ENCODE measurements at regions not wholly inside any gene's neighbourhood (a gene's known extent, or its start where the extent isn't known, plus 50 kb on each side); places are given as distances from the start of the nearest gene placed in this dataset.

DNA sequence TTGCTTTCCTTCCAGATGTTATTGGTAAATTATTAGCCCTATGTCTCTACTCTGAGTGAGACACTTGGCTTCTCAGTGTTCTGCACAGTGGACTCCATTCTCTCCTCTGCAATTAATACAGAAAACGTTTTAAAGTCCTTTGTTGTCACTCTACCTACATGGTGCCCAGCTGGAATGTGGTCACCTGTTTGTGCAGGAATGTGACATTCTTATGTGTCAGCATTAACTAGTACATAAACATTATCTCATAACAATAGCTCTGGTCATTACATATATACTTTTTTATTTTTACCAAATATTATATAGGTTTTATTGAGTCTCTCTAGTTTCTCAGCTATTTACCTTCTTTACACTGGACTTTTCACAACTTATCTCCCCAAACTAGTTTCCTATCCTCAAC lies 147.0 kb upstream of the KCNMB2 start:
- no peaks in the 10 kb centered on the region for H3K36me3 ChIP-seq (replicated peaks in 1 of 2; ENCODE audit: control extremely low read depth in 1 of 2, control insufficient read depth in 1 of 2, extremely low read depth in 1 of 2, insufficient read depth in 2 of 2, low read length in 1 of 2)
- no peaks in the 10 kb centered on the region for H3K4me1 Mint-ChIP-seq
- no peak overlapping the region for H3K9ac ChIP-seq (ENCODE audit: low read length)
- H3K27me3 Mint-ChIP-seq, result no peaks in the 10 kb centered on the region
- ChIA-PET POLR2A (no interaction called here), CTCF (no interaction called here)
- no peak overlapping the region for H2AFZ ChIP-seq (ENCODE audit: insufficient read depth, low read depth, low read length, poor library complexity, severe bottlenecking)
- intact Hi-C loops (cut with micrococcal nuclease), result no loop called here
- H3K27me3 ChIP-seq (replicated peaks in 1 of 4; ENCODE audit: control extremely low read depth in 1 of 4, control insufficient read depth in 3 of 4, insufficient read depth in 4 of 4, low read length in 3 of 4), result no peaks in the 10 kb centered on the region
- 60% methylated on average over 1 of the region's 1 CpG for WGBS (ENCODE audit: insufficient coverage)
- H3K4me3 ChIP-seq (ENCODE audit: control extremely low read depth in 1 of 5, extremely low read depth in 1 of 5, insufficient read depth in 1 of 5, low read depth in 2 of 5, low read length in 4 of 5), result no peak overlapping the region
- no peak overlapping the region for H3K4me2 ChIP-seq (replicated peaks; ENCODE audit: low read depth, low read length, poor library complexity, severe bottlenecking)
- no peaks in the 10 kb centered on the region for H3K4me1 ChIP-seq (ENCODE audit: control insufficient read depth in 2 of 2, insufficient read depth in 2 of 2, low read length in 2 of 2)
- no peaks in the 10 kb centered on the region for H3K9me3 ChIP-seq (ENCODE audit: control extremely low read depth in 1 of 3, control insufficient read depth in 2 of 3, insufficient read depth in 1 of 3, low read length in 2 of 3)
- H3K79me2 ChIP-seq (ENCODE audit: control insufficient read depth, insufficient read depth, low read length), result no peaks in the 10 kb centered on the region
- no peaks in the 10 kb centered on the region for H4K20me1 ChIP-seq (ENCODE audit: control insufficient read depth, insufficient read depth, low read length, poor library complexity, severe bottlenecking)
- H3K9me3 Mint-ChIP-seq (ENCODE audit: insufficient read depth), result no peaks in the 10 kb centered on the region
- ATAC-seq (ENCODE audit: low read depth) (no peak), DNase-seq (no peak)
- H3K27ac Mint-ChIP-seq, result no peak overlapping the region
- TF ChIP-seq, protein P1, sequence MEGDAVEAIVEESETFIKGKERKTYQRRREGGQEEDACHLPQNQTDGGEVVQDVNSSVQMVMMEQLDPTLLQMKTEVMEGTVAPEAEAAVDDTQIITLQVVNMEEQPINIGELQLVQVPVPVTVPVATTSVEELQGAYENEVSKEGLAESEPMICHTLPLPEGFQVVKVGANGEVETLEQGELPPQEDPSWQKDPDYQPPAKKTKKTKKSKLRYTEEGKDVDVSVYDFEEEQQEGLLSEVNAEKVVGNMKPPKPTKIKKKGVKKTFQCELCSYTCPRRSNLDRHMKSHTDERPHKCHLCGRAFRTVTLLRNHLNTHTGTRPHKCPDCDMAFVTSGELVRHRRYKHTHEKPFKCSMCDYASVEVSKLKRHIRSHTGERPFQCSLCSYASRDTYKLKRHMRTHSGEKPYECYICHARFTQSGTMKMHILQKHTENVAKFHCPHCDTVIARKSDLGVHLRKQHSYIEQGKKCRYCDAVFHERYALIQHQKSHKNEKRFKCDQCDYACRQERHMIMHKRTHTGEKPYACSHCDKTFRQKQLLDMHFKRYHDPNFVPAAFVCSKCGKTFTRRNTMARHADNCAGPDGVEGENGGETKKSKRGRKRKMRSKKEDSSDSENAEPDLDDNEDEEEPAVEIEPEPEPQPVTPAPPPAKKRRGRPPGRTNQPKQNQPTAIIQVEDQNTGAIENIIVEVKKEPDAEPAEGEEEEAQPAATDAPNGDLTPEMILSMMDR (IDR thresholded peaks at IDR 0.05), result no peak
- TF ChIP-seq EZH2 (IDR thresholded peaks at IDR 0.05; ENCODE audit: borderline replicate concordance, insufficient read depth, low read depth, low read length, poor library complexity, severe bottlenecking), result no peak
- no peak overlapping the region for H3K4me3 Mint-ChIP-seq
- H3K27ac ChIP-seq (ENCODE audit: low read length in 2 of 2), result no peak overlapping the region

DNA sequence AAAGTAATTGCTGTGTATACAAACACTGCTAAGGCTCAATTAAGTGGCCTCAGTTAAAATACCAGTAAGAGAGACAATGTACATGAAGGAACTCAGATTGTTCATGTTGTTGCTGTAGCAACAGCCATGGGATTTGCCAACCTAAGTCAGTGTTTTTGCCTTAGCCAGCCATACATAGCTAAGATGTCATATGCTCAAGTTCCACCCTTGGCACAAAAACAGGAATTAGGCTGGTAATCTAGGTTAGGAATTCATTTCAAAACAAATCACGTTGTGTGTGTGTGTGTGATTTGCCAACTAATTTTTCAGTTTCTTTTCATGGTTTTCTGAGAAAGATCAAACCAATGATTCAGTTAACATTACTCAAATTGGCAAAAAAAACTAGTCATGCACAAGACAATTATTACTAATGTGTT lies 143.7 kb upstream of the KCNMB2 start:
- WGBS (ENCODE audit: insufficient coverage), result no CpG with 5 or more reads among the region's 1 CpG
- ChIA-PET CTCF (no interaction called here), POLR2A (no interaction called here)
- Histone ChIP-seq H3K79me2 (ENCODE audit: control insufficient read depth, insufficient read depth, low read length) (no peaks in the 10 kb centered on the region), H3K27me3 (replicated peaks in 1 of 4; ENCODE audit: control extremely low read depth in 1 of 4, control insufficient read depth in 3 of 4, insufficient read depth in 4 of 4, low read length in 3 of 4) (no peaks in the 10 kb centered on the region), H3K4me2 (replicated peaks; ENCODE audit: low read depth, low read length, poor library complexity, severe bottlenecking) (no peak overlapping the region), H2AFZ (ENCODE audit: insufficient read depth, low read depth, low read length, poor library complexity, severe bottlenecking) (no peak overlapping the region), H3K36me3 (replicated peaks in 1 of 2; ENCODE audit: control extremely low read depth in 1 of 2, control insufficient read depth in 1 of 2, extremely low read depth in 1 of 2, insufficient read depth in 2 of 2, low read length in 1 of 2) (no peaks in the 10 kb centered on the region), H3K4me1 (ENCODE audit: control insufficient read depth in 2 of 2, insufficient read depth in 2 of 2, low read length in 2 of 2) (no peaks in the 10 kb centered on the region), H3K9me3 (ENCODE audit: control extremely low read depth in 1 of 3, control insufficient read depth in 2 of 3, insufficient read depth in 1 of 3, low read length in 2 of 3) (no peaks in the 10 kb centered on the region), H3K9ac (ENCODE audit: low read length) (no peak overlapping the region), H4K20me1 (ENCODE audit: control insufficient read depth, insufficient read depth, low read length, poor library complexity, severe bottlenecking) (no peaks in the 10 kb centered on the region), H3K4me3 (ENCODE audit: control extremely low read depth in 1 of 5, extremely low read depth in 1 of 5, insufficient read depth in 1 of 5, low read depth in 2 of 5, low read length in 4 of 5) (no peak overlapping the region), H3K27ac (ENCODE audit: low read length in 2 of 2) (no peak overlapping the region)
- Mint-ChIP-seq H3K27ac (no peak overlapping the region), H3K27me3 (no peaks in the 10 kb centered on the region), H3K4me1 (no peaks in the 10 kb centered on the region), H3K9me3 (ENCODE audit: insufficient read depth) (no peaks in the 10 kb centered on the region), H3K4me3 (no peak overlapping the region)
- intact Hi-C loops (cut with micrococcal nuclease), result no loop called here
- DNase-seq, result no peak
- no peak for TF ChIP-seq EZH2 (IDR thresholded peaks at IDR 0.05; ENCODE audit: borderline replicate concordance, insufficient read depth, low read depth, low read length, poor library complexity, severe bottlenecking)
- TF ChIP-seq, protein P1 (IDR thresholded peaks at IDR 0.05), result no peak
- no peak for ATAC-seq (ENCODE audit: low read depth)
